ENCODE measurements at regions not wholly inside any gene's neighbourhood (a gene's known extent, or its start where the extent isn't known, plus 50 kb on each side); places are given as distances from the start of the nearest gene placed in this dataset.
"Not testable (repeated sequence)": the region's sequence is repeated elsewhere in the genome, so short reads cannot be mapped to it uniquely, and the experiment has no call there.

GRCh38 chr5:25995209-25995608, 1043.2 kb downstream of the CDH9 start:
- Mint-ChIP-seq H3K36me3 (no peaks in the 10 kb centered on the region), H3K27me3 (no peaks in the 10 kb centered on the region), H3K27ac (no peak overlapping the region), H3K4me1 (no peaks in the 10 kb centered on the region), H3K9me3 (peaks cover 0 to 15% (median 4%) of the 10 kb centered on the region in 7 donors), H3K4me3 (no peak overlapping the region)
- DNase-seq = no peak
- ATAC-seq (ENCODE audit: low read depth in 2 of 2) = no peak

GRCh38 chr5:25993701-25994100, 1044.7 kb downstream of the CDH9 start:
- no peaks in the 10 kb centered on the region for H3K4me1 Mint-ChIP-seq
- no peaks in the 10 kb centered on the region for H3K36me3 Mint-ChIP-seq
- DNase-seq = no peak
- H3K27me3 Mint-ChIP-seq = no peaks in the 10 kb centered on the region
- peaks cover 0 to 12% (median 4%) of the 10 kb centered on the region in 7 donors for H3K9me3 Mint-ChIP-seq
- ATAC-seq (ENCODE audit: low read depth in 2 of 2) = no peak
- no peak overlapping the region for H3K4me3 Mint-ChIP-seq
- H3K27ac Mint-ChIP-seq = no peak overlapping the region

- H3K27me3 Mint-ChIP-seq = no peaks in the 10 kb centered on the region
Observed at GRCh38 chr5:25991639-25992038, 1046.7 kb downstream of the CDH9 start.

GRCh38 chr5:25990771-25991170, 1047.6 kb downstream of the CDH9 start:
- DNase-seq (no peak), ATAC-seq (ENCODE audit: low read depth in 2 of 2) (no peak)
- Mint-ChIP-seq H3K4me3 (no peak overlapping the region), H3K27me3 (no peaks in the 10 kb centered on the region), H3K4me1 (no peaks in the 10 kb centered on the region), H3K27ac (no peak overlapping the region), H3K9me3 (peaks cover 0 to 9% (median 4%) of the 10 kb centered on the region in 7 donors), H3K36me3 (no peaks in the 10 kb centered on the region)

More at GRCh38 chr5:25991639-25992038, 1046.7 kb downstream of the CDH9 start:
- Mint-ChIP-seq H3K27ac (no peak overlapping the region), H3K4me1 (no peaks in the 10 kb centered on the region), H3K9me3 (peaks cover 0 to 10% (median 4%) of the 10 kb centered on the region in 7 donors), H3K4me3 (peak overlapping the region in 1 of 8 donors; percentile 44), H3K36me3 (no peaks in the 10 kb centered on the region)
- DNase-seq (no peak), ATAC-seq (ENCODE audit: low read depth in 2 of 2) (no peak)

- Mint-ChIP-seq H3K9me3 (peaks cover 0 to 34% (median 8%) of the 10 kb centered on the region in 7 donors), H3K27me3 (no peaks in the 10 kb centered on the region), H3K4me3 (peak overlapping the region in 1 of 8 donors; percentile 9), H3K4me1 (no peaks in the 10 kb centered on the region), H3K36me3 (no peaks in the 10 kb centered on the region), H3K27ac (no peak overlapping the region)
- no peak for ATAC-seq (ENCODE audit: low read depth in 2 of 2)
- no peak for DNase-seq
Observed at GRCh38 chr5:25979086-25979485, 1059.3 kb downstream of the CDH9 start.

- Mint-ChIP-seq H3K27me3 (no peaks in the 10 kb centered on the region), H3K4me3 (no peak overlapping the region), H3K9me3 (peaks cover 4 to 27% (median 7%) of the 10 kb centered on the region in 7 donors), H3K27ac (no peak overlapping the region), H3K36me3 (no peaks in the 10 kb centered on the region), H3K4me1 (no peaks in the 10 kb centered on the region)
- DNase-seq (no peak), ATAC-seq (ENCODE audit: low read depth in 2 of 2) (no peak)
Observed at GRCh38 chr5:25975885-25976284, 1062.5 kb downstream of the CDH9 start.

GRCh38 chr5:25974451-25974850, 1063.9 kb downstream of the CDH9 start:
- Mint-ChIP-seq H3K4me3 (no peak overlapping the region), H3K27ac (no peak overlapping the region), H3K36me3 (no peaks in the 10 kb centered on the region), H3K27me3 (no peaks in the 10 kb centered on the region), H3K4me1 (no peaks in the 10 kb centered on the region), H3K9me3 (peaks cover 0 to 13% (median 5%) of the 10 kb centered on the region in 7 donors)
- no peak for ATAC-seq (ENCODE audit: low read depth in 2 of 2)
- no peak for DNase-seq

- Mint-ChIP-seq H3K36me3 (no peaks in the 10 kb centered on the region), H3K9me3 (peaks cover 0 to 9% (median 5%) of the 10 kb centered on the region in 7 donors), H3K4me1 (no peaks in the 10 kb centered on the region), H3K27me3 (no peaks in the 10 kb centered on the region), H3K27ac (no peak overlapping the region), H3K4me3 (no peak overlapping the region)
- ATAC-seq (ENCODE audit: low read depth in 2 of 2) (no peak), DNase-seq (no peak)
Observed at GRCh38 chr5:25970906-25971489, 1067.4 kb downstream of the CDH9 start.

- H3K27me3 Mint-ChIP-seq; H3K27ac Mint-ChIP-seq; H3K36me3 Mint-ChIP-seq; H3K4me1 Mint-ChIP-seq; ATAC-seq (ENCODE audit: low read depth in 2 of 2); DNase-seq; H3K4me3 Mint-ChIP-seq: not testable (repeated sequence)
- H3K9me3 Mint-ChIP-seq = peaks cover 0 to 11% (median 4%) of the 10 kb centered on the region in 7 donors
Observed at GRCh38 chr5:25969042-25969441, 1069.3 kb downstream of the CDH9 start.

GRCh38 chr5:25964009-25964372, 1074.4 kb downstream of the CDH9 start:
- Mint-ChIP-seq H3K27ac (no peak overlapping the region), H3K4me1 (no peaks in the 10 kb centered on the region), H3K9me3 (peaks cover 0 to 10% (median 4%) of the 10 kb centered on the region in 7 donors), H3K4me3 (no peak overlapping the region), H3K36me3 (no peaks in the 10 kb centered on the region), H3K27me3 (no peaks in the 10 kb centered on the region)
- ATAC-seq (ENCODE audit: low read depth in 2 of 2) (no peak), DNase-seq (no peak)

GRCh38 chr5:25963251-25964008, 1075.0 kb downstream of the CDH9 start:
- no peak for ATAC-seq (ENCODE audit: low read depth in 2 of 2)
- Mint-ChIP-seq H3K9me3 (peaks cover 0 to 10% (median 4%) of the 10 kb centered on the region in 7 donors), H3K27ac (peak overlapping the region in 1 of 6 donors; percentile 33), H3K27me3 (no peaks in the 10 kb centered on the region), H3K4me3 (no peak overlapping the region), H3K36me3 (no peaks in the 10 kb centered on the region), H3K4me1 (no peaks in the 10 kb centered on the region)
- DNase-seq = no peak

GRCh38 chr5:25955337-25955736, 1083.0 kb downstream of the CDH9 start:
- no peak overlapping the region for H3K27ac Mint-ChIP-seq
- no peak overlapping the region for H3K4me3 Mint-ChIP-seq
- no peaks in the 10 kb centered on the region for H3K27me3 Mint-ChIP-seq
- ATAC-seq (ENCODE audit: low read depth in 2 of 2) (peak; percentile 35 to 47), DNase-seq (no peak)
- peaks cover 0 to 11% (median 3%) of the 10 kb centered on the region in 7 donors for H3K9me3 Mint-ChIP-seq
- no peaks in the 10 kb centered on the region for H3K4me1 Mint-ChIP-seq
- H3K36me3 Mint-ChIP-seq = no peaks in the 10 kb centered on the region

GRCh38 chr5:25950681-25951080, 1087.7 kb downstream of the CDH9 start:
- no peaks in the 10 kb centered on the region for H3K27me3 Mint-ChIP-seq
- peak overlapping the region in 1 of 6 donors; percentile 2 for H3K27ac Mint-ChIP-seq
- no peak overlapping the region for H3K4me3 Mint-ChIP-seq
- DNase-seq (no peak), ATAC-seq (ENCODE audit: low read depth in 2 of 2) (no peak)
- no peaks in the 10 kb centered on the region for H3K36me3 Mint-ChIP-seq
- no peaks in the 10 kb centered on the region for H3K4me1 Mint-ChIP-seq
- H3K9me3 Mint-ChIP-seq = peaks cover 0 to 17% (median 3%) of the 10 kb centered on the region in 7 donors

GRCh38 chr5:25948278-25948677, 1090.1 kb downstream of the CDH9 start:
- no peaks in the 10 kb centered on the region for H3K4me1 Mint-ChIP-seq
- no peak overlapping the region for H3K27ac Mint-ChIP-seq
- no peaks in the 10 kb centered on the region for H3K27me3 Mint-ChIP-seq
- peaks cover 0 to 9% (median 3%) of the 10 kb centered on the region in 7 donors for H3K9me3 Mint-ChIP-seq
- DNase-seq = no peak
- no peak for ATAC-seq (ENCODE audit: low read depth in 2 of 2)
- H3K36me3 Mint-ChIP-seq = no peaks in the 10 kb centered on the region
- H3K4me3 Mint-ChIP-seq = no peak overlapping the region
